Panc1 (cell line): ENCODE measurements at regions not wholly inside any gene's neighbourhood (a gene's known extent, or its start where the extent isn't known, plus 50 kb on each side); places are given as distances from the start of the nearest gene placed in this dataset.

ENCODE experiments used
- ATAC-seq: fragments of 200-7000 bp; cut with Tn5 transposase; 2 replicates; pipeline ENCODE4 v1.9.1; 2020; ENCODE audit warnings: mild to moderate bottlenecking, moderate library complexity
- BruUV-seq: library from RNA; stranded (reverse); fragments of 400-500 nt; replicated peaks from 2 replicates; lab custom pipeline; 2021; lab: Mats Ljungman, UMichigan
- CTCF ChIA-PET: fragments of 300-600 bp; sonication (Branson Sonifier 250); formaldehyde crosslinking; loops from one replicate; lab custom pipeline; 2022; ENCODE audit warnings: antibody characterized with exemption; lab: Charles Lee
- POLR2A ChIA-PET: fragments of 300-600 bp; sonication (Branson Sonifier 250); formaldehyde crosslinking; loops from one replicate; lab custom pipeline; 2022; ENCODE audit warnings: antibody characterized with exemption; lab: Charles Lee
- DNase-seq: peaks from one replicate; pipeline ENCODE4 v3.0.0-alpha.2; 2010; ENCODE audit warnings: low read depth, low spot score
- H3K27ac ChIP-seq: 2 replicates; pipeline ENCODE4 v1.5.1; 2011; ENCODE audit warnings: mild to moderate bottlenecking, low read length, inconsistent platforms
- H3K27me3 ChIP-seq: fragments of 200-500 bp; sonication (Bioruptor generic); 2 replicates; pipeline ENCODE4 v1.6.0; 2014; ENCODE audit warnings: low read length, inconsistent platforms; ENCODE audit not compliant: control insufficient read depth, insufficient read depth
- H3K36me3 ChIP-seq: fragments of 200-500 bp; sonication (Bioruptor generic); 2 replicates; pipeline ENCODE4 v1.5.1; 2014; ENCODE audit warnings: inconsistent platforms, mild to moderate bottlenecking, low read length, moderate library complexity; ENCODE audit not compliant: control insufficient read depth, insufficient read depth
- H3K4me1 ChIP-seq: 2 replicates; pipeline ENCODE4 v1.5.1; 2011; ENCODE audit warnings: inconsistent platforms, mild to moderate bottlenecking, low read length, moderate library complexity; ENCODE audit not compliant: control insufficient read depth, insufficient read depth
- H3K4me3 ChIP-seq, 2 experiments: 2 replicates each; pipeline ENCODE4 v1.5.1; 2011 to 2012; ENCODE audit warnings: low read depth in 2 of 2, low read length in 2 of 2, mild to moderate bottlenecking in 2 of 2, inconsistent platforms in 1 of 2, moderate library complexity in 1 of 2
- H3K9me3 ChIP-seq: fragments of 200-500 bp; sonication (Bioruptor generic); 2 replicates; pipeline ENCODE4 v1.5.1; 2014; ENCODE audit warnings: low read depth, mild to moderate bottlenecking, inconsistent platforms, low read length, moderate library complexity; ENCODE audit not compliant: control insufficient read depth, insufficient read depth
- CTCF ChIP-seq: fragments of 450-650 bp; IDR thresholded peaks from 2 replicates; pipeline ENCODE4 v1.5.1; 2017; ENCODE audit warnings: mild to moderate bottlenecking
- POLR2AphosphoS5 ChIP-seq: IDR thresholded peaks from 2 replicates; pipeline ENCODE4 v1.6.1; 2012; ENCODE audit warnings: mild to moderate bottlenecking, low read depth, low read length, moderate library complexity
- REST ChIP-seq, 2 experiments: IDR thresholded peaks; 2 replicates each; pipeline ENCODE4 v1.6.1; 2011 to 2012; ENCODE audit warnings: low read depth in 2 of 2, control low read depth in 1 of 2, low read length in 1 of 2, mild to moderate bottlenecking in 1 of 2, moderate library complexity in 1 of 2; ENCODE audit not compliant: insufficient read depth in 1 of 2
- SIN3A ChIP-seq: IDR thresholded peaks from 2 replicates; pipeline ENCODE4 v1.6.1; 2012; ENCODE audit warnings: low read depth, mild to moderate bottlenecking, low read length, moderate library complexity, borderline replicate concordance; ENCODE audit not compliant: insufficient read depth
- TCF7L2 ChIP-seq: IDR thresholded peaks from 2 replicates; pipeline ENCODE4 v1.6.1; 2011; ENCODE audit warnings: mild to moderate bottlenecking, low read depth, low read length, inconsistent platforms
- in situ Hi-C: cut with HindIII; loops from 2 replicates; pipeline ENCODE4 v1.10.0; 2016; ENCODE audit warnings: low sequenced_read_pairs, low pct_unique_long_range_greater_than_20kb
- intact Hi-C: fragments of 100-400 bp; cut with micrococcal nuclease; formaldehyde crosslinking; loops from one replicate; pipeline ENCODE4 v1.10.0; 2022; ENCODE audit not compliant: unreplicated experiment

GRCh38 chr13:64662887-64663593 lies 2567.1 kb downstream of the PCDH9 start:
- H3K36me3 ChIP-seq, result no peaks in the 10 kb centered on the region
- H3K27ac ChIP-seq, result no peak overlapping the region
- ChIA-PET POLR2A (no interaction called here), CTCF (no interaction called here)
- no peak for ATAC-seq
- no TSS peak for BruUV-seq
- intact Hi-C loops (no loop called here), in situ Hi-C loops (no loop called here)
- H3K9me3 ChIP-seq, result no peaks in the 10 kb centered on the region
- no peak for TF ChIP-seq POLR2AphosphoS5
- no peak for TF ChIP-seq CTCF
- TF ChIP-seq TCF7L2, result no peak
- TF ChIP-seq REST (IDR thresholded peaks at IDR 0.05; ENCODE audit: insufficient read depth in 1 of 2, low read depth in 2 of 2, low read length in 1 of 2), result no peak
- no peak for TF ChIP-seq SIN3A
- H3K4me3 ChIP-seq, result no peak overlapping the region
- no peak for DNase-seq
- H3K27me3 ChIP-seq, result no peaks in the 10 kb centered on the region
- H3K4me1 ChIP-seq, result no peaks in the 10 kb centered on the region

- BruUV-seq, result no TSS peak
- ATAC-seq, result no peak
Measured at GRCh38 chr13:64648293-64648692, 2581.8 kb downstream of the PCDH9 start.

GRCh38 chr13:64643066-64643465 lies 2587.1 kb downstream of the PCDH9 start:
- TF ChIP-seq POLR2AphosphoS5 (no peak), REST (IDR thresholded peaks at IDR 0.05; ENCODE audit: insufficient read depth in 1 of 2, low read depth in 2 of 2, low read length in 1 of 2) (no peak), TCF7L2 (no peak), SIN3A (no peak), CTCF (no peak)
- no peaks in the 10 kb centered on the region for H3K27me3 ChIP-seq
- CTCF ChIA-PET, result no interaction called here
- no peak overlapping the region for H3K27ac ChIP-seq
- no peak for DNase-seq
- intact Hi-C loops (no loop called here), in situ Hi-C loops (no loop called here)
- no peaks in the 10 kb centered on the region for H3K9me3 ChIP-seq
- no peak for ATAC-seq
- no peaks in the 10 kb centered on the region for H3K4me1 ChIP-seq
- POLR2A ChIA-PET, result no interaction called here
- no peaks in the 10 kb centered on the region for H3K36me3 ChIP-seq
- no TSS peak for BruUV-seq
- no peak overlapping the region for H3K4me3 ChIP-seq

More at GRCh38 chr13:64648293-64648692, 2581.8 kb downstream of the PCDH9 start:
- no peak for TF ChIP-seq TCF7L2
- no peak for TF ChIP-seq POLR2AphosphoS5
- TF ChIP-seq SIN3A, result no peak
- no peak overlapping the region for H3K4me3 ChIP-seq
- intact Hi-C loops, result no loop called here
- POLR2A ChIA-PET, result no interaction called here
- CTCF ChIA-PET, result no interaction called here
- H3K36me3 ChIP-seq, result no peaks in the 10 kb centered on the region
- DNase-seq, result no peak
- no peaks in the 10 kb centered on the region for H3K9me3 ChIP-seq
- no peak overlapping the region for H3K27ac ChIP-seq
- H3K27me3 ChIP-seq, result no peaks in the 10 kb centered on the region
- H3K4me1 ChIP-seq, result no peaks in the 10 kb centered on the region
- in situ Hi-C loops, result no loop called here
